GM18861 (cell line): ENCODE measurements at regions not wholly inside any gene's neighbourhood (a gene's known extent, or its start where the extent isn't known, plus 50 kb on each side); places are given as distances from the start of the nearest gene placed in this dataset.

ENCODE experiments used
- ATAC-seq: cut with Tn5 transposase; IDR thresholded peaks from one replicate; pipeline ENCODE4 v1.9.1; 2021; ENCODE audit not compliant: unreplicated experiment

- ATAC-seq, result no peak
These were observed 58.9 kb downstream of the TFDP3 start for GRCh38 chrX:133159205-133159604.

- ATAC-seq, result peak; percentile 70
These were observed 54.4 kb upstream of the USP26 start for GRCh38 chrX:133151336-133151735.

- ATAC-seq, result no peak
These were observed 53.8 kb upstream of the USP26 start for GRCh38 chrX:133150730-133151129.
